GM12865 (cell line): ENCODE measurements at regions not wholly inside any gene's neighbourhood (a gene's known extent, or its start where the extent isn't known, plus 50 kb on each side); places are given as distances from the start of the nearest gene placed in this dataset.

Experiments used
- DNase-seq: peaks from one replicate; pipeline ENCODE4 v3.0.0; 2010; ENCODE audit warnings: low read depth
- H3K4me3 ChIP-seq: 2 replicates; pipeline ENCODE4 v1.5.1; 2011; ENCODE audit warnings: mild to moderate bottlenecking, low read depth, low read length, control low read depth
- TF ChIP-seq, protein P1 (sequence below): IDR thresholded peaks from 2 replicates; pipeline ENCODE4 v1.5.1; 2011; ENCODE audit warnings: low read length, control low read depth, low read depth, inconsistent platforms; ENCODE audit not compliant: insufficient read depth; ENCODE audit errors: missing control alignments

DNA sequence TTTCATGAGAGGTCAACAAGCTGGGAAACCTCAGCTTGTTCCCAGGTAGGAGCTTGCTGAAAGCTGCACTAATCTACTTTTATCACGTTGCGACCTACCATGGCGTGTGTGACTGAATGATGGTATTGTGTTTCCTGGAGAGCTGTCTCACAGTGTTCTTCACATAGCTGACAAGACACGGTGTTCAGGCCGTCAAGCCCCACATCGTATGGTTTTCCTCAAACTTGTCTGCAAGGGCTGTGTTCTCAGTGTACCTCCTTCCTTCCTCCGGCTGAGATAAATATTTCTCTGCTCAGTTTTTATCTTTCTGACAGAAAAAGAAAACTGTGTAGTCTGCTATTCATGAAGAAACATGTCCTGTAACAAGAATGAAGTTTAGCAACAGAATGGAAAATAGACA is 244.8 kb downstream of the DCDC2C start:
- H3K4me3 ChIP-seq = no peak overlapping the region
- TF ChIP-seq, protein P1, sequence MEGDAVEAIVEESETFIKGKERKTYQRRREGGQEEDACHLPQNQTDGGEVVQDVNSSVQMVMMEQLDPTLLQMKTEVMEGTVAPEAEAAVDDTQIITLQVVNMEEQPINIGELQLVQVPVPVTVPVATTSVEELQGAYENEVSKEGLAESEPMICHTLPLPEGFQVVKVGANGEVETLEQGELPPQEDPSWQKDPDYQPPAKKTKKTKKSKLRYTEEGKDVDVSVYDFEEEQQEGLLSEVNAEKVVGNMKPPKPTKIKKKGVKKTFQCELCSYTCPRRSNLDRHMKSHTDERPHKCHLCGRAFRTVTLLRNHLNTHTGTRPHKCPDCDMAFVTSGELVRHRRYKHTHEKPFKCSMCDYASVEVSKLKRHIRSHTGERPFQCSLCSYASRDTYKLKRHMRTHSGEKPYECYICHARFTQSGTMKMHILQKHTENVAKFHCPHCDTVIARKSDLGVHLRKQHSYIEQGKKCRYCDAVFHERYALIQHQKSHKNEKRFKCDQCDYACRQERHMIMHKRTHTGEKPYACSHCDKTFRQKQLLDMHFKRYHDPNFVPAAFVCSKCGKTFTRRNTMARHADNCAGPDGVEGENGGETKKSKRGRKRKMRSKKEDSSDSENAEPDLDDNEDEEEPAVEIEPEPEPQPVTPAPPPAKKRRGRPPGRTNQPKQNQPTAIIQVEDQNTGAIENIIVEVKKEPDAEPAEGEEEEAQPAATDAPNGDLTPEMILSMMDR = no peak

DNA sequence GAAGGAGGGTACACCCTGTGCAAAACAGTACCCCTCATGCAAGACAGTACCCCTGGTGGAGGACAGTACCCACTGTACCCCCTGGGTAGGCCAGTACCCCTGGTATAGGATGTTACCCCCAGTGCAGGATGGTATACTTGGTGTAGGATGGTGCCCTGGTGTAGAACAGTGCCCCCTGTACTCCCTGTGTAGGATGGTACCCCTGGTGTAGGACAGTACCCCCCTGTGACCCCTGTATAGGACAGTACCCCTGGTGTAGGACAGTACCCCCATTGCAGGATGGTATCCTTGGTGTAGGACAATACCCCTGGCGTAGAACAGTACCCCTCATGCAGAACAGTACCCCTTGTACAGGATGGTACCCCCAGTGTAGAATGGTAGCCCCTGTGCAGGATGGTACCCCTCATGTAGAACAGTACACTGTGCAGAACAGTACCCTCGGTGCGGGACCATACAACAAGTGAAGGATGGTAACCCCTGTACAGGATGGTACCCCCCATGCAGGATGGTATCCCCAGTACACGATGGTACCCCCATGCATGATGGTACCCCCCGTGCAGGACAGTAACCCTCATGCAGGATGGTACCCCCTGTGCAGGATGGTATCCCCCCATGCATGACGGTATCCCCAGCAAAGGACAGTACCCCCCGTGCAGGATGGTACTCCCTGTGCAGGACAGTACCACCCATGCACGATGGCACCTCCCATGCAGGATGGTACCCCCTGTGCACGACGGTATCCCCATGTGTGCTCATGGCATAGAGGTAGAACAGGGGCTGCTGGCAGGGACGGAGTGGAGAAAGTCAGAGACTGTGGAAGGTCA is 248.0 kb downstream of the DCDC2C start:
- no peak for DNase-seq
- H3K4me3 ChIP-seq = no peak overlapping the region
- TF ChIP-seq, protein P1 = no peak

More for the DNA sequence above, 244.8 kb downstream of the DCDC2C start:
- no peak for DNase-seq

DNA sequence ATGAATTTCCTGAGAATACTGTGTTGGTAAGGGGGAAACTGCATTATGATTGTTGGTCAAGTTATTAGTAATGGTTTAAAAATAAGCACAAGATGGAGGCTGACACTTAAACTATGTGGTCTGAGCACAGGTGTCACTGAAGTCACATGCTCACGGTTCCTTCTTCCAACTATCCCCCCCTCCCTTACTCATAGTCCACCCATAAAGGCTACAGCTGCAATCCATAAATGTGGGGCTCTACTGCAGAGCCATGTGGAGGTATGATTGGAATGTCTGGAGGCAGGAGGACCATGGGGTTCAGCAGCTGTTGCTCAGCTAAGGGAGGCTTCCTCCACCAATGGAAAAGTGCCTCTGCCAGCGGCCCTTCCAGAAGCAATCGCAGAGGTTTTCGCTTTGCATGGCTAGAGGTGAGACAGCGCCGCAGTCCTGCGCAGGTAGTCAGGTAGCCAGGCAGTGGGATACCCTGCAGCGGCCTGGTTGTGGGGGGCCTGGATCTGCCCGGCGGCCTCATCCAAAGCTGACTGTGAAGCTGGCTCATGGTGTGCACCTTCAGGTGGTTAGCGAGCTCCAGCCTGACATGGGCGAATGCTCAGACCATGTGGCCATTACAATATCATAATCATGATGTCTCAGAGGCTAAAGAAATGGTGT is 249.6 kb downstream of the DCDC2C start:
- TF ChIP-seq, protein P1 = no peak
- DNase-seq = no peak
- no peak overlapping the region for H3K4me3 ChIP-seq

DNA sequence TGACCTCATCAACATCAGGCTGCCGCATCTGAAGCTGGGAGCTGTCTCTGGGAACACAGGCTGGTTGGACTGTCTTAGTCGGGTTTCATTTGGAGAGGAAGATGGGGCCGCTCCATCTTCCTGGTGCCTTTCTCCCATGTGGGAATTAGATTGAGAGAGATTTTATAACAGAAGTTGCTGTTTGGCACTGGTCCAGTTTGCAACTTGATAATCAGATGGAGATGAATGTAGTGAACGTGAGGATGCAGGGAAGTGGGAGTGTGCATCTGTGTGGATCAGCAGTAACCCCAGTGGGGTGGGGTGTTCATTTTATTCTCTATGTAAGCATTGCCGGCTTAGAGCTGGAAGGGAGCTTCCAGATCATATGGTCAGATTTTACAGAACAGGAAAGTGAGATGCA is 250.9 kb downstream of the DCDC2C start:
- TF ChIP-seq, protein P1 = no peak
- DNase-seq = no peak
- H3K4me3 ChIP-seq = no peak overlapping the region

DNA sequence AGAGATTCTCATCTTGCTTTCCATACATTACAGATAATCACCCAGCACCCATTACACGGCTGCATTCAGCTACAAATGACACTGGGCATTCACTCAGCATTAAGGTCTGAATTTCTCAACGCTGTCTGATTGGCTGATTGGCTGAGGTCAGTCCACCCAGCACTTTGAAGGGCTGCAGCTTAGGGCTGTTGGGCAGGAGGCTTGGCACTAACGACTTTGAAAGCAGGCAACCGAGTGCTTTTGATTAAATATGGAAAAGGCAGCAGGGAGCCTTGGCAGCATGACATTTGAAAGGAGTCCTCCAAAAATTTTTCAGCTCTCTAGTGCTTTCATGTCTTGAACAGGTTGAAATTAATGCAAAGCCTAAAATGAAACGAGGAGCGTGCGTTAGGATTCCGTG is 253.0 kb downstream of the DCDC2C start:
- H3K4me3 ChIP-seq = no peak overlapping the region
- TF ChIP-seq, protein P1 = no peak
- no peak for DNase-seq

DNA sequence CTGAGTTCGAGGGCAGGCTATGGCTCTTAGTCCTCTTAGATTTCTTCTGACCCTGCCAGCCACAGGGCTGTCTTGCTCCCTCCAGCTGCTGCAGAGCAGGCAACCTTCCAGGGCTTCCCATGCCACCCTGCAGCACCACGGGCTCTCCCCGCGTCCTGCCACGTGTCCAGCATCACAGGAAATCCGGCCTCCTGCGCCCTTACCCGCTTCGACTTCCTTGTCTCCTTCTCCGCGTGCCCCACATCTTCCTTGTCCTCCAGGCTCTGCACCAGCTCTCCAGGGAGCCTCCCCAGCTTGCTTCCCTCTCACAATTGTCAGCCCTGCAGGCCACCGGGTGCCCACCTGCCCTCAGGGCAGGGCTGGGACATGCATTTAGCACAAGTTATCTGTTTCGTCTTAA is 253.5 kb downstream of the DCDC2C start:
- no peak overlapping the region for H3K4me3 ChIP-seq
- DNase-seq = no peak
- TF ChIP-seq, protein P1 = no peak
